Esophagus muscularis mucosa (tissue), 4 donors: ENCODE measurements at regions not wholly inside any gene's neighbourhood (a gene's known extent, or its start where the extent isn't known, plus 50 kb on each side); places are given as distances from the start of the nearest gene placed in this dataset.

ENCODE experiments used
- DNase-seq: peaks from one replicate; pipeline ENCODE4 v3.0.0-alpha.2; 2017; ENCODE audit errors: extremely low spot score
- H3K27ac ChIP-seq, 4 donors: fragments of 200-600 bp; sonication (generic); replicated peaks in 1 of 4; 1 replicate in 3 of 4; 2 replicates in 1 of 4; pipeline ENCODE4 v1.5.1; 2016 to 2019; ENCODE audit warnings: mild to moderate bottlenecking in 1 of 4
- H3K27me3 ChIP-seq, 4 donors: fragments of 200-600 bp; sonication (generic); one replicate each; pipeline versions ENCODE4 v1.5.1 to v1.6.0; 2016 to 2019
- H3K36me3 ChIP-seq, 4 donors: fragments of 200-600 bp; sonication (generic); one replicate each; pipeline ENCODE4 v1.5.1; 2016 to 2019
- H3K4me1 ChIP-seq, 4 donors: fragments of 200-600 bp; sonication (generic); one replicate each; pipeline ENCODE4 v1.5.1; 2016 to 2019
- H3K4me3 ChIP-seq, 4 donors: fragments of 200-600 bp; sonication (generic); 1 replicate in 2 of 4; 2 replicates in 2 of 4; pipeline ENCODE4 v1.5.1; 2016 to 2019; ENCODE audit warnings: mild to moderate bottlenecking in 4 of 4, moderate library complexity in 1 of 4
- H3K9me3 ChIP-seq, 4 donors: fragments of 200-600 bp; sonication (generic); 1 replicate in 3 of 4; 2 replicates in 1 of 4; pipeline ENCODE4 v1.5.1; 2016 to 2019
- CTCF ChIP-seq, 3 experiments: fragments of 200-600 bp in 2 of 3; fragments of 450-650 bp in 1 of 3; sonication (generic) in 2 of 3; IDR thresholded peaks; one replicate each; pipeline ENCODE4 v1.5.1; 2017 to 2019; ENCODE audit warnings: antibody characterized with exemption in 3 of 3, mild to moderate bottlenecking in 2 of 3, moderate library complexity in 1 of 3
- EP300 ChIP-seq: sonication (generic); formaldehyde crosslinking; IDR thresholded peaks from one replicate; pipeline ENCODE4 v1.6.1; 2017; ENCODE audit warnings: antibody characterized with exemption
- POLR2A ChIP-seq: fragments of 450-650 bp; IDR thresholded peaks from one replicate; pipeline ENCODE4 v1.6.1; 2017; ENCODE audit warnings: antibody characterized with exemption, moderate library complexity, mild to moderate bottlenecking, low read depth
- POLR2AphosphoS5 ChIP-seq, 2 donors: sonication (generic); formaldehyde crosslinking; IDR thresholded peaks; one replicate each; pipeline ENCODE4 v1.6.1; 2017; ENCODE audit warnings: antibody characterized with exemption in 2 of 2
- WGBS: methylation state at CpG from one replicate; pipeline ENCODE4 v1.1.5; 2018; 5-methylcytosine and 5-hydroxymethylcytosine counted together
- intact Hi-C: fragments of 100-400 bp; cut with DNase I; formaldehyde crosslinking; loops from one replicate; pipeline ENCODE4 v1.15.1; 2023

- Histone ChIP-seq H3K36me3 (no peaks in the 10 kb centered on the region), H3K9me3 (no peaks in the 10 kb centered on the region), H3K4me1 (no peaks in the 10 kb centered on the region), H3K4me3 (no peak overlapping the region), H3K27me3 (no peaks in the 10 kb centered on the region), H3K27ac (no peak overlapping the region)
- 93% methylated on average over 4 of the region's 4 CpGs for WGBS
- TF ChIP-seq POLR2A (no peak), EP300 (no peak), POLR2AphosphoS5 (IDR thresholded peaks at IDR 0.05) (no peak), CTCF (IDR thresholded peaks at IDR 0.05) (no peak)
- intact Hi-C loops = no loop called here
- DNase-seq = no peak
These were observed 52.7 kb upstream of the CRIM1 start for GRCh38 chr2:36302911-36303310.

- TF ChIP-seq POLR2A = no peak
- TF ChIP-seq CTCF (IDR thresholded peaks at IDR 0.05) = no peak
- no peak for TF ChIP-seq EP300
- no peak for TF ChIP-seq POLR2AphosphoS5 (IDR thresholded peaks at IDR 0.05)
- Histone ChIP-seq H3K27ac (no peak overlapping the region), H3K36me3 (no peaks in the 10 kb centered on the region), H3K4me1 (no peaks in the 10 kb centered on the region), H3K9me3 (no peaks in the 10 kb centered on the region), H3K4me3 (no peak overlapping the region), H3K27me3 (no peaks in the 10 kb centered on the region)
- DNase-seq = no peak
- intact Hi-C loops = no loop called here
- 90% methylated on average over 5 of the region's 5 CpGs for WGBS
These were observed 53.7 kb upstream of the CRIM1 start for GRCh38 chr2:36301843-36302242.

- H3K4me1 ChIP-seq = no peaks in the 10 kb centered on the region
- H3K27ac ChIP-seq = no peak overlapping the region
- no peaks in the 10 kb centered on the region for H3K9me3 ChIP-seq
- DNase-seq = no peak
- H3K36me3 ChIP-seq = no peaks in the 10 kb centered on the region
- H3K4me3 ChIP-seq = no peak overlapping the region
- intact Hi-C loops = no loop called here
- H3K27me3 ChIP-seq = no peaks in the 10 kb centered on the region
- 96% methylated on average over 5 of the region's 5 CpGs for WGBS
- TF ChIP-seq CTCF (IDR thresholded peaks at IDR 0.05) (no peak), POLR2A (no peak), POLR2AphosphoS5 (IDR thresholded peaks at IDR 0.05) (no peak), EP300 (no peak)
These were observed 54.9 kb upstream of the CRIM1 start for GRCh38 chr2:36300697-36301096.

GRCh38 chr2:36296798-36297197 lies 58.8 kb upstream of the CRIM1 start:
- Histone ChIP-seq H3K4me3 (no peak overlapping the region), H3K4me1 (no peaks in the 10 kb centered on the region), H3K9me3 (no peaks in the 10 kb centered on the region), H3K27ac (no peak overlapping the region), H3K27me3 (no peaks in the 10 kb centered on the region), H3K36me3 (no peaks in the 10 kb centered on the region)
- intact Hi-C loops = no loop called here
- 66% methylated on average over 4 of the region's 4 CpGs for WGBS
- TF ChIP-seq EP300 (no peak), POLR2AphosphoS5 (IDR thresholded peaks at IDR 0.05) (no peak), CTCF (IDR thresholded peaks at IDR 0.05) (no peak), POLR2A (no peak)
- DNase-seq = no peak

GRCh38 chr2:36294316-36294721 lies 61.3 kb upstream of the CRIM1 start:
- 74% methylated on average over 3 of the region's 3 CpGs for WGBS
- TF ChIP-seq POLR2A = no peak
- TF ChIP-seq CTCF (IDR thresholded peaks at IDR 0.05) = no peak
- TF ChIP-seq POLR2AphosphoS5 (IDR thresholded peaks at IDR 0.05) = no peak
- TF ChIP-seq EP300 = no peak
- H3K36me3 ChIP-seq = no peaks in the 10 kb centered on the region

More at GRCh38 chr2:36294316-36294721, 61.3 kb upstream of the CRIM1 start:
- Histone ChIP-seq H3K4me3 (no peak overlapping the region), H3K4me1 (no peaks in the 10 kb centered on the region), H3K27ac (no peak overlapping the region), H3K27me3 (no peaks in the 10 kb centered on the region), H3K9me3 (no peaks in the 10 kb centered on the region)
- intact Hi-C loops = no loop called here
- DNase-seq = no peak
